PC-3 (cell line): ENCODE measurements at regions not wholly inside any gene's neighbourhood (a gene's known extent, or its start where the extent isn't known, plus 50 kb on each side); places are given as distances from the start of the nearest gene placed in this dataset.

Experiments used
- CTCF ChIP-seq: fragments of 300-600 bp; sonication (generic); conservative IDR thresholded peaks from 2 replicates; pipeline ENCODE4 v1.5.1; 2017; ENCODE audit warnings: antibody characterized with exemption, low read depth, mild to moderate bottlenecking, low read length
- EZH2 ChIP-seq: fragments of 300-600 bp; sonication (generic); IDR thresholded peaks from one replicate; pipeline ENCODE4 v1.6.1; 2017; ENCODE audit warnings: antibody characterized with exemption, mild to moderate bottlenecking, low read length; ENCODE audit not compliant: unreplicated experiment
- EZH2phosphoT487 ChIP-seq: fragments of 300-600 bp; sonication (generic); IDR thresholded peaks from 2 replicates; pipeline ENCODE4 v1.6.1; 2018; ENCODE audit warnings: mild to moderate bottlenecking, antibody characterized with exemption, low read length, borderline replicate concordance

- TF ChIP-seq EZH2 (no peak), CTCF (no peak), EZH2phosphoT487 (no peak)
Measured at GRCh38 chr3:106215047-106215446, 346.2 kb upstream of the CBLB start.
